ENCODE measurements at regions not wholly inside any gene's neighbourhood (a gene's known extent, or its start where the extent isn't known, plus 50 kb on each side); places are given as distances from the start of the nearest gene placed in this dataset.

DNA sequence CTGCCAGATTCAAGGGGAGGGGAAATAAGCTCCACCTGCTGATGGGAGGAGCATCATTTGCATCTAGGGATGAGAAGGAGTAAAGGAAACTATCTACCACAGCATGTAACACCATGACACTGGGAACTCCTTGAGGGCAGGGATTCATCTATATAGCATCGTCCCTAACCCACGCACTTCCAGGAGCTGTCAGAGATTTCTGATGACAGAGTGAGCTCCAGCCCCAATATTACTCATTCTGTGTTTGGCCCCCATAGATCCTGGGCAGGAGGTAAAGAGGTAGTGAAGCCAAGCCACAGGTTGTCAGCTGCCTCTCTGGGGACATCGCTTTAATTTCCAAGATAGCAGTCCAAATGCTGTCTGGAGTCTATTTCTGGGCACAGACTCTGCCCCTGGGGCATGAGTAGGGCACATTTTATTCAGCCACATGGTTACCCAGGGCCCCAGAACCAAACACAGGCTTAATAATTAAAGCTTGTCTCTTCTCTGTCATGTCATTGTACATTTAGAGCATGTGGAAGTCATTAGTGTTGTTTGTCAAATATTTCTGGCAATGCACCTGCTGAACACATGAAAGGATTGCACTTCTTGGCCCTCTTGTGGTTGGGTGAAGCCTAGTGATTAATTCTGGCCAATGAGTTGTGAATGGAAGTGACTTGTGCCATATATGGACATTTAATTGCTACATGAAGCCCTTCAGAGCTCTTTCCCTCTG, 105.9 kb upstream of the POU3F1 start:
- TF ChIP-seq, protein P1, sequence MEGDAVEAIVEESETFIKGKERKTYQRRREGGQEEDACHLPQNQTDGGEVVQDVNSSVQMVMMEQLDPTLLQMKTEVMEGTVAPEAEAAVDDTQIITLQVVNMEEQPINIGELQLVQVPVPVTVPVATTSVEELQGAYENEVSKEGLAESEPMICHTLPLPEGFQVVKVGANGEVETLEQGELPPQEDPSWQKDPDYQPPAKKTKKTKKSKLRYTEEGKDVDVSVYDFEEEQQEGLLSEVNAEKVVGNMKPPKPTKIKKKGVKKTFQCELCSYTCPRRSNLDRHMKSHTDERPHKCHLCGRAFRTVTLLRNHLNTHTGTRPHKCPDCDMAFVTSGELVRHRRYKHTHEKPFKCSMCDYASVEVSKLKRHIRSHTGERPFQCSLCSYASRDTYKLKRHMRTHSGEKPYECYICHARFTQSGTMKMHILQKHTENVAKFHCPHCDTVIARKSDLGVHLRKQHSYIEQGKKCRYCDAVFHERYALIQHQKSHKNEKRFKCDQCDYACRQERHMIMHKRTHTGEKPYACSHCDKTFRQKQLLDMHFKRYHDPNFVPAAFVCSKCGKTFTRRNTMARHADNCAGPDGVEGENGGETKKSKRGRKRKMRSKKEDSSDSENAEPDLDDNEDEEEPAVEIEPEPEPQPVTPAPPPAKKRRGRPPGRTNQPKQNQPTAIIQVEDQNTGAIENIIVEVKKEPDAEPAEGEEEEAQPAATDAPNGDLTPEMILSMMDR (IDR thresholded peaks at IDR 0.05): peak in 1 of 5 experiments; percentile 15
- TF ChIP-seq POLR2A (IDR thresholded peaks at IDR 0.05): no peak
- no peak for TF ChIP-seq EP300 (IDR thresholded peaks at IDR 0.05)
